ENCODE measurements at regions not wholly inside any gene's neighbourhood (a gene's known extent, or its start where the extent isn't known, plus 50 kb on each side); places are given as distances from the start of the nearest gene placed in this dataset.

DNA sequence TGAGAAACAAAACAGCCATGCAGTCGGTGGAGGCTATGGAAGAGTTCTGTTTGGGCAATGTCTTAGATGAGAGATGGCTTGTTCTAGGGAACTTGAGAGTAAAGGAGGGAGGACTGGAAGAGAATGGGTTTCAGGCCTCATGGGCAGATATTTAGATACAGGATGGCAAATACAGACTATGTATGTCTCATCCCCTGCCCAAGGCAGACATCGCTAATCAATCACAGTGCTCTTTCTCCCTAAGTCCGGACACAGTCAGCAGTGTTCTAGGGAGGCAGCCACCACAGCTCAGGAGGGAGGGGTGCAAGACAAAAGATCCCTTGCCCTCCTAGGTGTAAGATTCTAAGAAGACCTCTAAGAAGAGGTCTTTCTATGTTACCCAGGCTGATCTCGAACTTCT is 159.3 kb upstream of the TLE3 start:
- Histone ChIP-seq H3K27me3 (ENCODE audit: control insufficient read depth, insufficient read depth, low read length) (peaks cover 33% of the 10 kb centered on the region), H3K27ac (ENCODE audit: low read depth, low read length) (no peak overlapping the region), H3K4me3 (ENCODE audit: low read depth, low read length) (no peak overlapping the region), H3K9me3 (ENCODE audit: control insufficient read depth, insufficient read depth, low read length) (peaks cover 3% of the 10 kb centered on the region; the same call in 1 of the 2 replicates)
- POLR2A ChIA-PET = no interaction called here
- no peak for DNase-seq (ENCODE audit: low read depth, low spot score)
- TF ChIP-seq, protein P1, sequence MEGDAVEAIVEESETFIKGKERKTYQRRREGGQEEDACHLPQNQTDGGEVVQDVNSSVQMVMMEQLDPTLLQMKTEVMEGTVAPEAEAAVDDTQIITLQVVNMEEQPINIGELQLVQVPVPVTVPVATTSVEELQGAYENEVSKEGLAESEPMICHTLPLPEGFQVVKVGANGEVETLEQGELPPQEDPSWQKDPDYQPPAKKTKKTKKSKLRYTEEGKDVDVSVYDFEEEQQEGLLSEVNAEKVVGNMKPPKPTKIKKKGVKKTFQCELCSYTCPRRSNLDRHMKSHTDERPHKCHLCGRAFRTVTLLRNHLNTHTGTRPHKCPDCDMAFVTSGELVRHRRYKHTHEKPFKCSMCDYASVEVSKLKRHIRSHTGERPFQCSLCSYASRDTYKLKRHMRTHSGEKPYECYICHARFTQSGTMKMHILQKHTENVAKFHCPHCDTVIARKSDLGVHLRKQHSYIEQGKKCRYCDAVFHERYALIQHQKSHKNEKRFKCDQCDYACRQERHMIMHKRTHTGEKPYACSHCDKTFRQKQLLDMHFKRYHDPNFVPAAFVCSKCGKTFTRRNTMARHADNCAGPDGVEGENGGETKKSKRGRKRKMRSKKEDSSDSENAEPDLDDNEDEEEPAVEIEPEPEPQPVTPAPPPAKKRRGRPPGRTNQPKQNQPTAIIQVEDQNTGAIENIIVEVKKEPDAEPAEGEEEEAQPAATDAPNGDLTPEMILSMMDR (IDR thresholded peaks at IDR 0.05; ENCODE audit: low read depth, low read length) = no peak
- CTCF ChIA-PET = no interaction called here

DNA sequence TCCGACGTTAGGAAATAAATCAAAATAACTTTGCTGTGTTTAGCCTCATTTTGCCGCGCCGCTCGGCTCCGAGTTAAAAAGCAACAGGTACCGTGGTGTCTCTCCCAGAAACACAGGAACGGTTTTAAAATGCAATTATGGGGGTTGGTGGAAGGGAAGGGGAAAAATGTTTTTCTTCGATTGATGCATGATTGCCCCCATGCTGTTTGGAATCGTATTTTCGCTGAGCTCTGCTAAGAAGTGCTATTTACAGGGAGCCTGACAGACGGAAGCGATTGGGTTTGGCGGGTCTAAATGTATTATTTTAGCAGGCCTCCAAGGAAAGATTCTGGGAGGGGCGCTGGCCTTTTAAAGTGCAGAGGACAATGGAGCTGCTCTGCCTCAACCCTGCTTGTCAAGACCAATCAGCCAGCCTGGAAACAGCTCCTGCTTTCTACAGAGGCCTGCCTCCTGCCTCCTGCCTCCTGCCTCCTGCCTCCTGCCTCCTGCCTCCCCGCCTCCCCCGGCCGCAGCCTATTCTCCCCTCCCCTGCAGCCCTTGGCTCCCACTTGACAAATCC is 156.7 kb upstream of the TLE3 start:
- CTCF ChIA-PET = no interaction called here
- TF ChIP-seq, protein P1 (IDR thresholded peaks at IDR 0.05; ENCODE audit: low read depth, low read length) = no peak
- Histone ChIP-seq H3K9me3 (ENCODE audit: control insufficient read depth, insufficient read depth, low read length) (peaks cover 3% of the 10 kb centered on the region; the same call in 1 of the 2 replicates), H3K4me3 (ENCODE audit: low read depth, low read length) (no peak overlapping the region), H3K27ac (ENCODE audit: low read depth, low read length) (no peak overlapping the region), H3K27me3 (ENCODE audit: control insufficient read depth, insufficient read depth, low read length) (peaks cover 37% of the 10 kb centered on the region)
- no peak for DNase-seq (ENCODE audit: low read depth, low spot score)
- POLR2A ChIA-PET = no interaction called here

DNA sequence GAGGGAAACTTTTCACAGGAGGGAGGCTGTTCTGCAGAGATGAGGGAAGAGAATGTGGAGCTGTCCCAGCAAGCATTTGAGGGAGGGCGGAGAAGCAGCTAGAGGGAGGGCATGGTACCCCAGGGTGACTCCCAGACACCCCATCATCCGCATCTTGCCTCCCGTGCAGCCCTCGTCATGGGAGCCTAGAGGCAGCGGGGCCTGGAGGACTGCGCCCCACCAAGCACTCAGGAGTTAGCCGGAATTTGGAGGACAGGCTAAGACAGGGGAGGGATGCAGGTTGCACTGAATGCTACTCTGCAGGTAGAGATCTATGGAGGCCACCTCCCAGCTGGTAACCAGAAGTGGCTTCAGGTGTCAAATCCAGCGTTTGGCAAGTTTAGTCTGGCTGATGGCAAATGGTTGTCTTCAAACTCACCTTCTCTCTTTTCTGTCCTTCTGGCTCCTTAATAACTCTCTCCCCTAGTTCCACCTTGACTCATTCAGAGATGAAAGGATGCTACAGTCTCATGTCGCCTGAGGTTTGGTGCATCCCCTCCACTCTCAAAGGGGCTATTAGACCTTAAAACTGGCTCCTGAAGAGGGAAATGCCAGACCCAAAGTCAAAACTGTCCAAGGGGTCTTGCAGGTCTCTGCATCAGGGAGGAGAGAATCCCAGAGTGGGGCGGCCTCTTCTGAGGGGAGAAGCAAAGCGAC is 155.9 kb upstream of the TLE3 start:
- no peak for DNase-seq (ENCODE audit: low read depth, low spot score)
- no peak overlapping the region for H3K4me3 ChIP-seq (ENCODE audit: low read depth, low read length)
- ChIA-PET CTCF (no interaction called here), POLR2A (no interaction called here)
- H3K9me3 ChIP-seq (ENCODE audit: control insufficient read depth, insufficient read depth, low read length) = peaks cover 2% of the 10 kb centered on the region; the same call in 1 of the 2 replicates
- TF ChIP-seq, protein P1 (IDR thresholded peaks at IDR 0.05; ENCODE audit: low read depth, low read length) = no peak
- no peak overlapping the region for H3K27ac ChIP-seq (ENCODE audit: low read depth, low read length)
- H3K27me3 ChIP-seq (ENCODE audit: control insufficient read depth, insufficient read depth, low read length) = peaks cover 38% of the 10 kb centered on the region

DNA sequence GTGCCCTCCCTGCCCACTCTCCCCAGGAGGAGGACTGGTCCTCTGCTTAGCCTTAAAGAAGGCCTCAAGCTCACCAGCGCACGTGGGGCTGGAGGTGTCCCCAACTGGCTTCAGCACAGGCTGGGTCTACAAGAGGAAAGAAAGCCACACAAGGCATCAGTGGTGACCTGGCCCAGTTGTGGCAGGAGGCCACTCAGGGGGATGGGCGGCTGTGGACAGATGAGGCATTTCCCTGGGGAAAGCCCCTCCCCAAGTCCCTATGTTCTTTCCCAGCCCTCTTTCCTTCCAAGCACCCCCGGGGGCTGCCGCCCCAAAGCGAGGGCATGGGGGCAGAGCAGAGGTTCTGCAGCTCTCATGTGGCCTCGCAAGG is 155.2 kb upstream of the TLE3 start:
- Histone ChIP-seq H3K4me3 (ENCODE audit: low read depth, low read length) (no peak overlapping the region), H3K9me3 (ENCODE audit: control insufficient read depth, insufficient read depth, low read length) (no peaks in the 10 kb centered on the region; the same call in 1 of the 2 replicates), H3K27ac (ENCODE audit: low read depth, low read length) (no peak overlapping the region), H3K27me3 (ENCODE audit: control insufficient read depth, insufficient read depth, low read length) (peaks cover 38% of the 10 kb centered on the region)
- ChIA-PET CTCF (no interaction called here), POLR2A (interaction anchor here (1.2 kb wide), 1 partner anchor 223 kb away, joined by 4 read pairs; no protein-coding TSS in a partner anchor)
- TF ChIP-seq, protein P1 (IDR thresholded peaks at IDR 0.05; ENCODE audit: low read depth, low read length) = no peak
- no peak for DNase-seq (ENCODE audit: low read depth, low spot score)

Measured in AG04450 (cell line).